ENCODE measurements at regions not wholly inside any gene's neighbourhood (a gene's known extent, or its start where the extent isn't known, plus 50 kb on each side); places are given as distances from the start of the nearest gene placed in this dataset.

GRCh38 chr13:79782541-79783205 is 301.7 kb downstream of the NDFIP2 start:
- ChIA-PET RAD21 (ENCODE audit: unreplicated experiment) (interaction anchor here (0.9 to 2.5 kb wide), 10 partner anchors 10 to 559 kb away, joined by 3 to 32 read pairs (median 4); partner anchors contain the start of gene SPRY2), SMC1A (ENCODE audit: uncharacterized antibody, unreplicated experiment) (interaction anchor here (0.7 to 2.9 kb wide), 27 partner anchors 10 to 1235 kb away, joined by 3 to 21 read pairs (median 4); no protein-coding TSS in a partner anchor), POLR2A (interaction anchor here (0.7 kb wide), 1 partner anchor 137 kb away, joined by 3 read pairs; no protein-coding TSS in a partner anchor), CTCF (interaction anchor here (0.7 to 1.9 kb wide), 7 partner anchors 16 to 582 kb away, joined by 3 to 5 read pairs (median 4); no protein-coding TSS in a partner anchor)
- Histone ChIP-seq H3K27me3 (replicated peaks in 1 of 2; ENCODE audit: control insufficient read depth in 2 of 2, insufficient read depth in 2 of 2, low read length in 1 of 2) (no peaks in the 10 kb centered on the region), H3K4me1 (ENCODE audit: control insufficient read depth, insufficient read depth, low read length) (no peaks in the 10 kb centered on the region), H2AFZ (ENCODE audit: control insufficient read depth, low read depth, low read length) (no peak overlapping the region), H3K36me3 (ENCODE audit: control insufficient read depth in 2 of 2, insufficient read depth in 2 of 2, low read length in 1 of 2) (no peaks in the 10 kb centered on the region), H3K4me3 (no peak overlapping the region), H4K20me1 (ENCODE audit: control insufficient read depth, insufficient read depth) (no peaks in the 10 kb centered on the region), H3K79me2 (ENCODE audit: control insufficient read depth, insufficient read depth, low read length) (no peaks in the 10 kb centered on the region), H3K9ac (ENCODE audit: control insufficient read depth, insufficient read depth, low read length) (no peak overlapping the region), H3K9me3 (replicated peaks; ENCODE audit: control insufficient read depth, insufficient read depth, low read length) (no peaks in the 10 kb centered on the region), H3K27ac (ENCODE audit: control insufficient read depth, insufficient read depth) (no peak overlapping the region), H3K4me2 (ENCODE audit: control insufficient read depth, insufficient read depth) (no peak overlapping the region)
- WGBS (ENCODE audit: insufficient coverage, insufficient replicate concordance, low lambda C conversion rate, missing lambda C conversion rate): 46% methylated on average over 14 of the region's 14 CpGs
- FAIRE-seq (no peak), DNase-seq (ENCODE audit: low read depth, low spot score) (no peak), ATAC-seq (peak; percentile 88)
- BruUV-seq (replicated peaks): no TSS peak
- in situ Hi-C loops (cut with MboI) (loop anchor here (5.0 kb wide), 1 partner anchor 580 kb away; no protein-coding TSS in a partner anchor), intact Hi-C loops (cut with micrococcal nuclease; ENCODE audit: unreplicated experiment) (no loop called here)
- TF ChIP-seq MTA2 (IDR thresholded peaks at IDR 0.05; ENCODE audit: low read depth) (peak; percentile 78), ZNF384 (IDR thresholded peaks at IDR 0.05; ENCODE audit: borderline replicate concordance, low read depth, low read length) (0 out of 2 replicates have a peak, but pooled peaks have one; percentile 13), EP300 (IDR thresholded peaks at IDR 0.05; ENCODE audit: borderline replicate concordance in 1 of 2, control insufficient read depth in 1 of 2, low read depth in 2 of 2, low read length in 2 of 2) (peak in 1 of 2 experiments; percentile 62; a peak in 1 of 4 replicates), SIN3A (IDR thresholded peaks at IDR 0.05; ENCODE audit: low read depth, low read length) (no peak), MLLT1 (IDR thresholded peaks at IDR 0.05) (peak; percentile 70), PBX3 (IDR thresholded peaks at IDR 0.05; ENCODE audit: insufficient replicate concordance, low read depth, low read length) (no peak), IKZF1 (conservative IDR thresholded peaks at IDR 0.05) (peak; percentile 80), NR2F1 (conservative IDR thresholded peaks at IDR 0.05) (peak; percentile 24; the same call in 1 of the 2 replicates), DPF2 (IDR thresholded peaks at IDR 0.05) (peak; percentile 52; the same call in 1 of the 2 replicates), PAX8 (IDR thresholded peaks at IDR 0.05) (no peak), BMI1 (IDR thresholded peaks at IDR 0.05; ENCODE audit: borderline replicate concordance) (peak; percentile 64), CHD2 (IDR thresholded peaks at IDR 0.05; ENCODE audit: borderline replicate concordance, low read depth, low read length) (peak; percentile 39; the same call in 1 of the 2 replicates), PML (IDR thresholded peaks at IDR 0.05; ENCODE audit: low read length) (no peak), RELB (IDR thresholded peaks at IDR 0.05; ENCODE audit: low read depth) (peak; percentile 62; the same call in 1 of the 2 replicates), NBN (IDR thresholded peaks at IDR 0.05) (0 out of 2 replicates have a peak, but pooled peaks have one; percentile 22), TCF12 (IDR thresholded peaks at IDR 0.05; ENCODE audit: low read depth, low read length) (0 out of 2 replicates have a peak, but pooled peaks have one; percentile 64), MXI1 (IDR thresholded peaks at IDR 0.05; ENCODE audit: low read depth, low read length) (peak; percentile 50; the same call in 1 of the 2 replicates), HCFC1 (IDR thresholded peaks at IDR 0.05; ENCODE audit: low read length) (no peak), IKZF2 (IDR thresholded peaks at IDR 0.05) (peak; percentile 72 to 77; a peak in 2 of 4 replicates), BHLHE40 (IDR thresholded peaks at IDR 0.05; ENCODE audit: borderline replicate concordance in 1 of 2, low read depth in 2 of 2, low read length in 1 of 2) (no peak; a peak in 1 of 4 replicates), SIX5 (IDR thresholded peaks at IDR 0.05; ENCODE audit: low read depth, low read length, severe bottlenecking) (no peak)

Data from GM12878 (cell line).